PFSK-1 (cell line): ENCODE measurements at regions not wholly inside any gene's neighbourhood (a gene's known extent, or its start where the extent isn't known, plus 50 kb on each side); places are given as distances from the start of the nearest gene placed in this dataset.

ENCODE experiments used
- FOXP2 ChIP-seq: optimal IDR thresholded peaks from 2 replicates; pipeline ENCODE3; 2011; ENCODE audit warnings: borderline replicate concordance, control low read depth, inconsistent platforms; ENCODE audit not compliant: insufficient read depth; ENCODE audit errors: extremely low read length, extremely low read depth
- POLR2AphosphoS5 ChIP-seq: IDR thresholded peaks from 2 replicates; pipeline ENCODE4 v1.6.1; 2012; ENCODE audit warnings: low read depth, mild to moderate bottlenecking, control low read depth, low read length, moderate library complexity
- REST ChIP-seq, 2 experiments: IDR thresholded peaks; 2 replicates each; pipeline versions ENCODE4 v1.6.1 to v1.8.0; 2011 to 2012; ENCODE audit warnings: low read depth in 2 of 2, low read length in 2 of 2, control low read depth in 1 of 2, inconsistent platforms in 1 of 2, mild to moderate bottlenecking in 1 of 2, moderate library complexity in 1 of 2; ENCODE audit not compliant: insufficient read depth in 1 of 2
- TAF1 ChIP-seq: IDR thresholded peaks from 2 replicates; pipeline ENCODE4 v1.6.1; 2012; ENCODE audit warnings: low read length, control low read depth, borderline replicate concordance; ENCODE audit not compliant: insufficient read depth

DNA sequence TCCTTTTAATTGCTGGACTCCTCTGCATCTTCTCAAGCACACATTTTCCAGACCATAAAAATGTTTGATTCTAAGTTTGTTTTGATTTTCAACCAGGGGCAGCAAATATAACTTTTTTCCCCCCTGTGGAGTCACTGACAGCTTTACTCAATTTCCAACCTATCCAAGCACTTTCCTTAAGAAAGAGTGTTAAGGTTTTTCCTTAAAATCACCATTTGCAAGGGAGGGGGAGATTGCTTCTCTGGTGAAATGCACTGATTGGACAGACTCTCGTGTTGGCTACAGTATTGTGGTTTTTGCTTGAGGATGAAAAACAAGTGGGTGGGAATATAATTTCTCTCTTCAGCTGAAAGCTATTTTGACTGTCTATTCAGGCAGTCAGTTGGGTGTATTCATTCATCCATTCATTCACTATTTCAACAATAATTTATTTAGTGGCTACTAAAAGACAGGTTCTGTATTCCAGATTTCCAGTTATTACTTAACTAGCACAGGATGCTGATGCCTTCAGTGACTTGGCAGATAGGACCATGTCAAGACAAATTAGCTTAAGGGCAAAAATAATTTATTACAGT lies 146.3 kb downstream of the BAMBI start:
- no peak for TF ChIP-seq POLR2AphosphoS5
- TF ChIP-seq FOXP2, result no peak
- no peak for TF ChIP-seq TAF1
- TF ChIP-seq REST (IDR thresholded peaks at IDR 0.05; ENCODE audit: insufficient read depth in 1 of 2, low read depth in 2 of 2, low read length in 2 of 2), result no peak
